ENCODE measurements at regions not wholly inside any gene's neighbourhood (a gene's known extent, or its start where the extent isn't known, plus 50 kb on each side); places are given as distances from the start of the nearest gene placed in this dataset.

GRCh38 chr11:35891096-35891495 lies 52.8 kb upstream of the LDLRAD3 start:
- H3K9me3 ChIP-seq, result no peaks in the 10 kb centered on the region
- ATAC-seq (no peak), DNase-seq (no peak)
- no peak overlapping the region for H3K27ac ChIP-seq
- H3K27me3 ChIP-seq, result no peaks in the 10 kb centered on the region
- H3K4me1 ChIP-seq, result peaks cover 7% of the 10 kb centered on the region
- no peak overlapping the region for H3K4me3 ChIP-seq
- WGBS, 2 donors, result 29 to 44% methylated on average over 1 of the region's 1 CpG
- H3K36me3 ChIP-seq (replicated peaks in 1 of 2; ENCODE audit: insufficient read depth in 1 of 2, low read depth in 2 of 2), result no peaks in the 10 kb centered on the region
- TF ChIP-seq CTCF (IDR thresholded peaks at IDR 0.05) (no peak), POLR2A (IDR thresholded peaks at IDR 0.05) (no peak)
- intact Hi-C loops (cut with DNase I), result no loop called here

- DNase-seq (no peak), ATAC-seq (no peak)
- no peak overlapping the region for H3K27ac ChIP-seq
- intact Hi-C loops (cut with DNase I), result no loop called here
- 87 to 92% methylated on average over 3 of the region's 3 CpGs for WGBS, 2 donors
- peaks cover 7% of the 10 kb centered on the region for H3K4me1 ChIP-seq
- H3K27me3 ChIP-seq, result no peaks in the 10 kb centered on the region
- TF ChIP-seq POLR2A (IDR thresholded peaks at IDR 0.05), result no peak
- no peak for TF ChIP-seq CTCF (IDR thresholded peaks at IDR 0.05)
- H3K4me3 ChIP-seq, result no peak overlapping the region
- no peaks in the 10 kb centered on the region for H3K9me3 ChIP-seq
- no peaks in the 10 kb centered on the region for H3K36me3 ChIP-seq (replicated peaks in 1 of 2; ENCODE audit: insufficient read depth in 1 of 2, low read depth in 2 of 2)
Measured at GRCh38 chr11:35892166-35892565, 51.7 kb upstream of the LDLRAD3 start.

- intact Hi-C loops (cut with DNase I), result no loop called here
- H3K27ac ChIP-seq, result no peak overlapping the region
- WGBS, 2 donors, result 24 to 31% methylated on average over 8 of the region's 8 CpGs
- H3K27me3 ChIP-seq, result no peaks in the 10 kb centered on the region
- TF ChIP-seq CTCF (IDR thresholded peaks at IDR 0.05) (no peak), POLR2A (IDR thresholded peaks at IDR 0.05) (no peak)
- H3K9me3 ChIP-seq, result no peaks in the 10 kb centered on the region
- H3K36me3 ChIP-seq (replicated peaks in 1 of 2; ENCODE audit: insufficient read depth in 1 of 2, low read depth in 2 of 2), result no peaks in the 10 kb centered on the region
- H3K4me3 ChIP-seq, result no peak overlapping the region
- DNase-seq (peak in 3 of 4 donors; percentile 20 to 55 (median 37)), ATAC-seq (no peak)
- peaks cover 7% of the 10 kb centered on the region for H3K4me1 ChIP-seq
Measured at GRCh38 chr11:35893796-35894475, 49.9 kb upstream of the LDLRAD3 start.

Measured in body of pancreas (tissue), 4 donors.